Ectodermal cell (in vitro differentiated cells): ENCODE measurements at regions not wholly inside any gene's neighbourhood (a gene's known extent, or its start where the extent isn't known, plus 50 kb on each side); places are given as distances from the start of the nearest gene placed in this dataset.

Experiments
- H3K27ac ChIP-seq: 2 replicates; pipeline ENCODE4 v1.7.0; 2013; ENCODE audit warnings: mild to moderate bottlenecking, low read depth, low read length; ENCODE audit not compliant: insufficient read depth, poor library complexity, severe bottlenecking
- H3K27me3 ChIP-seq: 2 replicates; pipeline ENCODE4 v1.7.0; 2013; ENCODE audit warnings: mild to moderate bottlenecking, low read length; ENCODE audit not compliant: insufficient read depth, control insufficient read depth, poor library complexity, severe bottlenecking
- H3K36me3 ChIP-seq: one replicate; pipeline ENCODE4 v1.7.0; 2013; ENCODE audit warnings: low read length; ENCODE audit not compliant: control insufficient read depth, insufficient read depth
- H3K4me1 ChIP-seq: one replicate; pipeline ENCODE4 v1.7.0; 2013; ENCODE audit warnings: low read length; ENCODE audit not compliant: control insufficient read depth, insufficient read depth
- H3K4me3 ChIP-seq: 2 replicates; pipeline ENCODE4 v1.7.0; 2013; ENCODE audit warnings: low read depth, low read length, control low read depth; ENCODE audit not compliant: insufficient read depth
- H3K9me3 ChIP-seq: 2 replicates; pipeline ENCODE4 v1.7.0; 2013; ENCODE audit warnings: mild to moderate bottlenecking, low read length, moderate library complexity; ENCODE audit not compliant: control insufficient read depth
- WGBS, 2 experiments: methylation state at CpG; one replicate each; pipeline ENCODE4 v1.1.7; 2013; ENCODE audit warnings: missing lambda C conversion rate in 2 of 2; 5-methylcytosine and 5-hydroxymethylcytosine counted together

DNA sequence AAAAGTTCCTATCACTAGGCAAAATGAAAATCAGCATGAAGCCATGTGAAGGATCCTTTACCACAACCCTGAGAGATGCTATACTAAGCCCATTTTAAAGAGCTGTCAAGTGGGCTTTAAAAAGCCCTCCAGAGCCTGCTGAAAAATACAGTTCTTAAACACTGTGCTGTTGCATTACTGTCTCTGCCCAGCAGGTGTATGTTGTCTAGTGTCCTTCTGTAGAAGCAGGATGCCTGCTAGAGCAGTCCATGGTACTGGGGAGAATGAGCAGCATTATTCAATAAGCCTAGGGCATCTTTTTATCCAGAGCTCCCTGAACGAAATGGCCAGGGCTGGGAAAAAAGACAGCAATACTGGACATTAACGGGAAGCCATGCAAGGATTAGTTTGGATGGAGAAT lies 126.2 kb upstream of the PLCXD3 start:
- WGBS, 2 experiments: 91 to 92% methylated on average over 2 of the region's 2 CpGs
- H3K9me3 ChIP-seq: no peaks in the 10 kb centered on the region
- no peaks in the 10 kb centered on the region for H3K36me3 ChIP-seq
- H3K4me1 ChIP-seq: peaks cover 10% of the 10 kb centered on the region
- no peaks in the 10 kb centered on the region for H3K27me3 ChIP-seq
- no peak overlapping the region for H3K4me3 ChIP-seq
- no peak overlapping the region for H3K27ac ChIP-seq

DNA sequence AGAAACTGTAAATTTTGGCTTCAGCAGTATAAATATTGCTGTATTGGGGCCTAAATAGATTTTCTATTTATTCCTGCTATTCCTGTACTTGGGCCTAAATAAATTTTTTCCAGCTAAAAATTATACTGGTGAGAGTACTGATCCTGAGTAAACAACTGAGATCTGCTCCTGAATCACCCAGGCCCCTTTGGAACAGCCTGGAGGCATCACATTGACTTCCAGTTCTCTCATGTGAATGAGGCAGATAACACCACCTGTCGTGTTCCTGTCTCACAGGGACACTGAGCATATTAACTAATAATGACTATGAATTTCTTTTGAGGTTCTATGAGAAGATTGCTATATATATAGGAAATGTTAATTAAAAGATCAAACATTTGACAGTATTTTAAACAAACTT lies 119.5 kb upstream of the PLCXD3 start:
- Histone ChIP-seq H3K4me1 (no peaks in the 10 kb centered on the region), H3K36me3 (no peaks in the 10 kb centered on the region), H3K27me3 (no peaks in the 10 kb centered on the region), H3K4me3 (no peak overlapping the region), H3K9me3 (no peaks in the 10 kb centered on the region), H3K27ac (no peak overlapping the region)
- 91% methylated on average over 1 of the region's 1 CpG; no CpG with 5 or more reads in 1 of the 2 experiments for WGBS, 2 experiments

DNA sequence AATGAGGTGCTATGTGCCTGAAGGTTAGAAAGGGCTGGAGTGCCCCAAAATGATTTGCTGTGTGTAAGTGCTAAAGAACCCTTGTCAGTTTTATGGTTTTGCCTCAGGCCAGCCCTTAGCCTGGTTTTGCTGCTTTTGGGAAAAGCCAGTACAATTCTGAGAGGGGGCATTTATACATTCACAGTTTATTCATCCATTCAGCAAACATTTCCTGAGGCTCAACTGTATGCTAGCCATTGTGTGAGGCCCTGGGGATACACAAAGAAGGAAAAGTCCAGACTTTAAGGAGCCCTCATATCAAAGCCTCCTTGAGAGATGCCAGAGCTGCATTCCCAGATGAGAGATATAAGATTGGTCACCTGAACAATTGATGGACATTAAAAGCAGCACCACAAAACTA lies 115.2 kb upstream of the PLCXD3 start:
- H3K27ac ChIP-seq: no peak overlapping the region
- H3K27me3 ChIP-seq: no peaks in the 10 kb centered on the region
- no peak overlapping the region for H3K4me3 ChIP-seq
- no peaks in the 10 kb centered on the region for H3K9me3 ChIP-seq
- H3K4me1 ChIP-seq: no peaks in the 10 kb centered on the region
- no peaks in the 10 kb centered on the region for H3K36me3 ChIP-seq

DNA sequence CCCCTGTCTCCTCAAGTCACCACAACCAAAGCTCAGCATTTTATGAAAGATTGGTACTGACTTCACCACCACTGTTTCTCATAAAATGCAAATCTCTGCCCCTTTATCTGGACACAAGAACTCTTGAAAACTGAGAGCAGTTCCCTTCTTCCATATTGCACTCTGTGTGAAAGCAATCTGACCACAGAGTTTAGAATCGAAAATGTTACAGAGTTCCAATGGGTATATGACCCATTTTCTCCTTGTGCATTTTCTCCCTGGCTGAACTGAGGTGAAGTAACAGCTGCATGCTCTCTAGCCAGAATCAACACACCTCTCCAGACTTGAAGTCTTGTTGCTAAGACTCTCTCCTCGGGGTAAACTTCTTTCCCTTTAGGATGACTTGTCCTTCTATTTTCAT lies 111.0 kb upstream of the PLCXD3 start:
- H3K9me3 ChIP-seq: no peaks in the 10 kb centered on the region
- 87 to 88% methylated on average over 2 of the region's 2 CpGs for WGBS, 2 experiments
- no peaks in the 10 kb centered on the region for H3K36me3 ChIP-seq
- H3K27me3 ChIP-seq: no peaks in the 10 kb centered on the region
- H3K27ac ChIP-seq: no peak overlapping the region
- H3K4me3 ChIP-seq: no peak overlapping the region
- no peaks in the 10 kb centered on the region for H3K4me1 ChIP-seq

DNA sequence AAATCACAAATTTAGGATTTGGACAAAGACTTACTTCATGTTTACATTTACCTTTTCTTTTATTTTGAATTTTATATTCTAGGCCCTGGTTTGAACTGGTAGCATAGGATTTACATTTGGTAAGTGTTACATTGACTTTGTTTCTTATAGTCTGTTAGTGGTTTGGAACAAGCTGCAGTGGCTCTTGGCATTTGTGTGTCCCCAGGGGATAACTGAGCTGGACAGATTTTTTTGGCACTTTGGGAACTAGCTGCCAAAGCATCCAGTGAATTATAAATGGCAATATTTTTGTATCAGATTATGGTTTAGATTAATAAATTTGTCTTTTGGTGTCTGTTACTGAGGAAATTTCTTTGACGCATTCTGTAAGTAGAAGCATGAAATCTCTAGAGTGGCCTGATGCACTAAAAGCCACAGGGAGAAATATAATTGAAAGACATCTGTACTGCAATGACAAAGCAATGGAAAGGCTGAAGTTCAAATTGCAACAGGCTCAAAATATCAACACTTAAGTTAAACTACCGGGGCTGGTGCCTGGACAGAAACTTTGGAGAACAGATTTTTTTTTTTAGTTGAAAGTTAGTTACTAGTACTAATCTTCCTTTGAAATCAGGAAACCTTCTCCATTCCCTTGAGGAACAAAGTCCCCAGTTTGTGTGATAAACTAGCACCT lies 107.6 kb upstream of the PLCXD3 start:
- 92 to 98% methylated on average over 2 of the region's 2 CpGs for whole genome bisulfite sequencing, 2 experiments
- no peak overlapping the region for H3K4me3 ChIP-seq
- no peaks in the 10 kb centered on the region for H3K4me1 ChIP-seq
- no peak overlapping the region for H3K27ac ChIP-seq
- H3K27me3 ChIP-seq: no peaks in the 10 kb centered on the region
- no peaks in the 10 kb centered on the region for H3K9me3 ChIP-seq
- no peaks in the 10 kb centered on the region for H3K36me3 ChIP-seq

DNA sequence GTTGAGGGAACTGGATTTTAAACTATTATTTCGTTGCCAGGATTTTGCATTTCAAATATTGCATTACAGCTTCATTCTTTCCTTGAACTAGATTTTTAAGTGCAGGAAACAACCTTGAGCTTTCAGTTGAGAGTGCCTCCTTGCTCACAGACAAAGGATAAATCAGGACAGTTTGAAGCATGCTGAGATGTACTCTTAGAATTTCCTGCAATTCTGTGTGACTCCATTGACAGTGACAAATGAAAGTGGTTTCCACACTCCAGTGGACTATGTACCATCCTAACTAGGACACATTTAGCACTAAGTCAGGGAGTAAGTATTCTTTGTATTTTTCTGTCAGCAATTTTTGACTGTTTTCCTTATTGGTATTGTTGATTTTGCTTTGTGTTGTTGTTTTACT lies 100.0 kb upstream of the PLCXD3 start:
- no peaks in the 10 kb centered on the region for H3K4me1 ChIP-seq
- H3K4me3 ChIP-seq: no peak overlapping the region
- no peaks in the 10 kb centered on the region for H3K9me3 ChIP-seq
- no peak overlapping the region for H3K27ac ChIP-seq
- WGBS, 2 experiments: 78 to 85% methylated on average over 1 of the region's 1 CpG
- no peaks in the 10 kb centered on the region for H3K27me3 ChIP-seq
- no peaks in the 10 kb centered on the region for H3K36me3 ChIP-seq

DNA sequence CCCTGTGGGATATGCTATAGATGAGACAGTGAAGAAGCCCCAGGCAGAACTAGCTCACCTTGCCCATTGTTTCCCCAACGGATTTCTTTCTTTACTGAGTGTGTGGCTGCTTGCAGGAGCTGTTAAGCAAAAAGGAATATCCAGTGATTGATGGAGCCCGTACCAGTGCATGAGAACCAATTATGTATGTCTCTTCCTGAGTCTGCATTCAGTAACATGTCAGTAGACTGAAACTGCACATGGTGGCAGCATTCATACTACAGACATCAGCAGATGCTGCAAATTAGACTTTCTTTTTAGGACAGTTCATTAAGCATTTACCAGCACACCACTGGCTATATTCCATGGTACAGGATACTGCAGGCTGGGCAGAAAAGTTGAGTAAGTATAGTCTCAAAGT lies 90.3 kb upstream of the PLCXD3 start:
- Histone ChIP-seq H3K36me3 (no peaks in the 10 kb centered on the region), H3K27me3 (no peaks in the 10 kb centered on the region), H3K9me3 (no peaks in the 10 kb centered on the region), H3K4me1 (no peaks in the 10 kb centered on the region), H3K4me3 (no peak overlapping the region), H3K27ac (no peak overlapping the region)
- 80 to 84% methylated on average over 2 of the region's 2 CpGs for WGBS, 2 experiments

DNA sequence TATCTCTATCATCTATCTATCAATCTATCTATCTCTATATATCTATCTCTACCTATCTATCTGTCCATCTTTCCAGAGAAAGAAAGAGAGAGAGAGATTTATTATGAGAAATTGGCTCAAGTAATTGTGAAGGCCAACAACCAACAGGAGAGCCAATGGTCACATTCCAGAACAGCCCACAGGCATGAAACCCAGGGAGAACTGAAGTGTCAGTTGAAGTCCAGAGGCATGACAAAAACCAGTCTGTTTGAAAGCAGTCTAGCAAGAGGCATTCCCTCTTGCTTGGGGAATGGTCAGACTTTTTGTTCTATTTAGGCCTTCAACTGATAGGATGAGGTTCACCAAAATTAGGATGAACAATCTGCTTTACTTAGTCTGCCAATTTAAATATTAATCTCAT lies 87.6 kb upstream of the PLCXD3 start:
- no peaks in the 10 kb centered on the region for H3K36me3 ChIP-seq
- H3K9me3 ChIP-seq: no peaks in the 10 kb centered on the region
- H3K4me1 ChIP-seq: no peaks in the 10 kb centered on the region
- H3K27ac ChIP-seq: no peak overlapping the region
- H3K27me3 ChIP-seq: no peaks in the 10 kb centered on the region
- no peak overlapping the region for H3K4me3 ChIP-seq

DNA sequence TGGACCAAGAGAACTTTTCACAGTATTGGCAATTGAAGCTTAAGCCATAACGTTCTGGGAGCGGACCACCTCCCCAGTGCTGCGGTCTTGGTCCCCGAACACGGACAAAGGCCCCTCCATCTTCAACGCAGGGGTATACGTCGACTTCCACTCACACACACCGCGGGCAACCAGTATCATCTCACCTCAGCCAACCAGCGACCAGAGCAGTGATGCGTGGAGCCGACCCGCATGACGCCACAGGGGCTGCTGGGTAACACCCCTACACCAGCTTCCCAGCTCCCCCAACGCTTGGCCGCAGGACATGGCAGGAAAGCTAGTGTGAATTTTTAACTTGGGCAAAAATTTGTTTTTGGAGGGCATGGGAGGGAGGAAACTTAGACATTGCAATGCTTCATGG lies 77.3 kb upstream of the PLCXD3 start:
- Histone ChIP-seq H3K27ac (no peak overlapping the region), H3K4me3 (no peak overlapping the region), H3K27me3 (no peaks in the 10 kb centered on the region), H3K36me3 (no peaks in the 10 kb centered on the region), H3K4me1 (no peaks in the 10 kb centered on the region), H3K9me3 (no peaks in the 10 kb centered on the region)
- WGBS, 2 experiments: 94 to 97% methylated on average over 17 of the region's 17 CpGs

DNA sequence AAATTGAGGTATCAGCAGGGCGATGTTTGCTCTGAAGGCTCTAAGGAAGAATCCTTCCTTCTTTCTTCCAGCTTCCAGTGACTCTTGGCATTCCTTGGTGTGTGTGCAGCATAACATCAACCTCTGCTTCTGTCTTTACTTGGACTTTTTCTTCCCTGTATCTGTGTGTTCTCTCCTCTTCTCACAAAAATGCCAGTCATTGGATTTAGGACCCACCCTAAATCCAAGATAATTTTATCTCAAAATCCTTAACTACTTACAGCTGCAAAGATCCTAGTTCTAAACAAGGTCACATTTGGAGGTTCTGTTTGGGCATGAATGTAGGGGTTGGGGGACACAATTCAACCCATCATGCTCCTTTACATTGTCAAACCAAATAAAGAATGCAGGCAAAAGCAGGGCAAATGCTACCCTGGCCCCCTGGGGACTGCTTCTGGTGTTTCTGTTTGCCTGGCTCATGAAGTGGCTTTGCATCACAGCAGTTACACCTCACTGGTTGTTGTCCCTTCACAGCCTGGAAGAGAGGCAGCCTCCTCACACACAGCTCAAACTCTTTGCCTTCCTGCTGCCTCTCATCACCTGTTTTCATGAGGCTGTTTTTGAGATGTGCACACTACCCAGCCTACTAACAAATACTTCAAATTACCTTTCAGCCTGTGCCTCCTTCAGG lies 64.8 kb upstream of the PLCXD3 start:
- Histone ChIP-seq H3K4me3 (no peak overlapping the region), H3K9me3 (no peaks in the 10 kb centered on the region), H3K27me3 (no peaks in the 10 kb centered on the region), H3K36me3 (no peaks in the 10 kb centered on the region), H3K27ac (no peak overlapping the region), H3K4me1 (no peaks in the 10 kb centered on the region)
- WGBS, 2 experiments: 95 to 96% methylated on average over 1 of the region's 1 CpG
